Activated T-cell treated with anti-CD3 and anti-CD28 coated beads, Interleukin-2, amount 50 U/mL, for 72 hours (primary cell): ENCODE measurements at regions not wholly inside any gene's neighbourhood (a gene's known extent, or its start where the extent isn't known, plus 50 kb on each side); places are given as distances from the start of the nearest gene placed in this dataset.

Experiments used
- ATAC-seq, 2 donors: fragments of 150-1000 bp; cut with Tn5 transposase; replicated peaks in 1 of 2; 2 replicates each; pipeline ENCODE4 v1.10.0; 2021; ENCODE audit warnings: moderate library complexity in 2 of 2, mild to moderate bottlenecking in 1 of 2
- DNase-seq, 2 donors: peaks; one replicate each; pipeline ENCODE4 v3.0.0; 2021 to 2022; ENCODE audit warnings: mixed read lengths in 1 of 2
- H3K27ac Mint-ChIP-seq: one replicate; pipeline ENCODE4 v1.8.0; 2022; ENCODE audit warnings: mild to moderate bottlenecking, moderate library complexity, mixed read lengths
- H3K27me3 Mint-ChIP-seq: one replicate; pipeline ENCODE4 v1.8.0; 2022; ENCODE audit warnings: low read depth, mixed read lengths
- H3K36me3 Mint-ChIP-seq, 2 donors: one replicate each; pipeline ENCODE4 v1.8.0; 2022; ENCODE audit warnings: mixed read lengths in 2 of 2, mild to moderate bottlenecking in 1 of 2; ENCODE audit not compliant: insufficient read depth in 2 of 2
- H3K4me1 Mint-ChIP-seq: one replicate; pipeline ENCODE4 v1.8.0; 2022; ENCODE audit warnings: low read depth, mixed read lengths
- H3K4me3 Mint-ChIP-seq, 2 donors: one replicate each; pipeline ENCODE4 v1.8.0; 2022; ENCODE audit warnings: mild to moderate bottlenecking in 2 of 2, mixed read lengths in 2 of 2, moderate library complexity in 2 of 2
- H3K9me3 Mint-ChIP-seq, 2 donors: one replicate each; pipeline ENCODE4 v1.8.0; 2022; ENCODE audit warnings: mixed read lengths in 2 of 2

DNA sequence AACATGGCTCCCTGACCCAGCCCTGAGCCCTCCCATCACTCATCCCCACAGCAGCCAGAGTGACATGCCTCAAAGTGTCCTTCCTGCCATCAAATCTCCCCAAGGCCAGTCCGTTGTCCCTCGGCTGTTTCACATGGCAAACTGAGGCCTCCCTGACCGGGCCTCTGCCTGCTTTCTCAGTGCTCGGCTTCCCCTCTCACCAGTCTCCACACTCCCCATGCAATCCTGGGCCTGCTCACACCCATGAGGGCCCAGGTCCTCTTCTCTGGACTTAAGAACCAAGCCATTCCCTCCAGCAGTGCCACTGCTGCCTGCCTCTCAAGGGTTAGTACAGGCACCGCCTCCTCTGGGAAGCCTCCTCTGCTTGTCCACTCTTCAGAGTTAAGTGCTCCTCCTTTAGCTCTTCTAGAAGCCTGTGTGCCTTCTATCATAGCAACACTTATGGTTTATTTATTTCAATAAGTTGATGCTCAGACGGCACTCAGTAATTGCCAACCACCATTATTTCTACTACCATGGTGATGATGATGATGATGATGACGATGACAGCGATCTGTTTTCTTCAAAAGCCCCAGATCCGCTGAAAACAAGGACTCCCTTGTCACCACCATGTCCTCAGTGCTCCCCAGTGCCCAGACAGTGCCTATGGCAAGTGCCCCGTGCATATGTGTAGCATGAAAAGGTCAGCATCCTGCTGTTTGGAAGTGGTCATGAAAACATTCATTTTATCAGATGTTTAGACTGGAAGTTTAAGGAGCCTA lies 449.0 kb downstream of the CDH26 start:
- no peak overlapping the region for H3K4me3 Mint-ChIP-seq
- H3K9me3 Mint-ChIP-seq = peaks cover 7% of the 10 kb centered on the region in 2 donors
- H3K27me3 Mint-ChIP-seq = peaks cover 10% of the 10 kb centered on the region
- H3K36me3 Mint-ChIP-seq = peaks cover 2 to 4% of the 10 kb centered on the region in 2 donors
- H3K27ac Mint-ChIP-seq = no peak overlapping the region
- H3K4me1 Mint-ChIP-seq = no peaks in the 10 kb centered on the region
- no peak for DNase-seq
- ATAC-seq = no peak

- no peak for DNase-seq
- Mint-ChIP-seq H3K4me3 (no peak overlapping the region), H3K27ac (no peak overlapping the region), H3K4me1 (no peaks in the 10 kb centered on the region), H3K27me3 (peaks cover 10% of the 10 kb centered on the region), H3K9me3 (peaks cover 7 to 9% of the 10 kb centered on the region in 2 donors), H3K36me3 (peaks cover 2 to 4% of the 10 kb centered on the region in 2 donors)
- ATAC-seq = no peak
Measured at GRCh38 chr20:60407938-60408337, 449.7 kb downstream of the CDH26 start.

GRCh38 chr20:60408435-60408834 lies 450.2 kb downstream of the CDH26 start:
- ATAC-seq (no peak), DNase-seq (no peak)
- peaks cover 7 to 9% of the 10 kb centered on the region in 2 donors for H3K9me3 Mint-ChIP-seq
- peaks cover 2 to 4% of the 10 kb centered on the region in 2 donors for H3K36me3 Mint-ChIP-seq
- H3K27me3 Mint-ChIP-seq = peaks cover 10% of the 10 kb centered on the region
- no peak overlapping the region for H3K27ac Mint-ChIP-seq
- no peak overlapping the region for H3K4me3 Mint-ChIP-seq
- no peaks in the 10 kb centered on the region for H3K4me1 Mint-ChIP-seq

- ATAC-seq (no peak), DNase-seq (no peak)
- Mint-ChIP-seq H3K4me3 (no peak overlapping the region), H3K4me1 (no peaks in the 10 kb centered on the region), H3K36me3 (peaks cover 2 to 4% of the 10 kb centered on the region in 2 donors), H3K27me3 (peaks cover 10% of the 10 kb centered on the region), H3K9me3 (peaks cover 7 to 9% of the 10 kb centered on the region in 2 donors), H3K27ac (no peak overlapping the region)
Measured at GRCh38 chr20:60410618-60411264, 452.5 kb downstream of the CDH26 start.

GRCh38 chr20:60411813-60412212 lies 453.6 kb downstream of the CDH26 start:
- ATAC-seq (no peak), DNase-seq (no peak)
- Mint-ChIP-seq H3K4me1 (no peaks in the 10 kb centered on the region), H3K4me3 (no peak overlapping the region), H3K9me3 (peaks cover 7 to 8% of the 10 kb centered on the region in 2 donors), H3K27me3 (peaks cover 10% of the 10 kb centered on the region), H3K27ac (no peak overlapping the region), H3K36me3 (peaks cover 2 to 4% of the 10 kb centered on the region in 2 donors)

DNA sequence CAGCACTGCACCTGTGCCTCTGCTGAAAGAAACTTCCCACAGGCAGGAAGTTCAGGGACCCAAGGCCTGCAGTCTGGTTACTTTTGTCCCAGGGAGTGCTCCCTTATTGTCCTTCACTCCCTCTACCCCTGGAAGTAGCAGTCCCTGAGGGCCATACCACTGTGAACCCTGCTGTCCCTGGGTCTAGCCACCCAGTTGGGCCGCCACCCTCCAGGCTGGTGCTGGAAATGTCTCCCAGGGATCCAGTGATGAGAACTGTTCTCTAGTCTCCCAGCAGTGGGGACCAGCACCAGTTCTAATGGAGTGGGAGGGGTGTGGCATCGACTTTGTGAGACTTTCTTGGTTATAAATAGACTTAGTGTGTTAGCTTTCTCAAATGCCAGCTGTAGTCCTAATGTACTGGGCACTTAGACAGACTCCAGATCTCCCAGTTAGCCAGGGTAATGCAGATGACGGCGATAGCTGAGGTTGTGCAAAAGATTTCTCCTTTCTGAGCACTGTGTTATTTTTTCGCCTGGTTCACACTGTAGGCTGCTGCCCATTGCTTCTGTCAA lies 462.5 kb downstream of the CDH26 start:
- no peak for ATAC-seq
- H3K4me1 Mint-ChIP-seq = peaks cover 10% of the 10 kb centered on the region
- no peaks in the 10 kb centered on the region for H3K27me3 Mint-ChIP-seq

GRCh38 chr20:60422848-60423247 lies 464.6 kb downstream of the CDH26 start:
- H3K36me3 Mint-ChIP-seq = peaks cover 0 to 2% of the 10 kb centered on the region in 2 donors
- peaks cover 2% of the 10 kb centered on the region for H3K4me1 Mint-ChIP-seq
- no peak for DNase-seq
- no peaks in the 10 kb centered on the region for H3K27me3 Mint-ChIP-seq
- no peak overlapping the region for H3K27ac Mint-ChIP-seq
- peaks cover 0 to 1% of the 10 kb centered on the region in 2 donors for H3K9me3 Mint-ChIP-seq
- H3K4me3 Mint-ChIP-seq = no peak overlapping the region
- ATAC-seq = no peak

More for the DNA sequence above, 462.5 kb downstream of the CDH26 start:
- DNase-seq = no peak
- Mint-ChIP-seq H3K36me3 (peaks cover 0 to 2% of the 10 kb centered on the region in 2 donors), H3K9me3 (peaks cover 0 to 3% of the 10 kb centered on the region in 2 donors), H3K4me3 (no peak overlapping the region), H3K27ac (no peak overlapping the region)

- DNase-seq = no peak
- Mint-ChIP-seq H3K27ac (no peak overlapping the region), H3K27me3 (no peaks in the 10 kb centered on the region), H3K4me1 (no peaks in the 10 kb centered on the region), H3K36me3 (no peaks in the 10 kb centered on the region), H3K9me3 (no peaks in the 10 kb centered on the region), H3K4me3 (no peak overlapping the region)
- ATAC-seq = no peak
Measured at GRCh38 chr20:60424267-60424902, 466.2 kb downstream of the CDH26 start.

GRCh38 chr20:60427516-60427915 lies 469.3 kb downstream of the CDH26 start:
- ATAC-seq (no peak), DNase-seq (no peak)
- no peaks in the 10 kb centered on the region for H3K36me3 Mint-ChIP-seq
- H3K4me3 Mint-ChIP-seq = no peak overlapping the region
- no peak overlapping the region for H3K27ac Mint-ChIP-seq
- H3K9me3 Mint-ChIP-seq = no peaks in the 10 kb centered on the region
- no peaks in the 10 kb centered on the region for H3K4me1 Mint-ChIP-seq
- no peaks in the 10 kb centered on the region for H3K27me3 Mint-ChIP-seq

- Mint-ChIP-seq H3K27me3 (no peaks in the 10 kb centered on the region), H3K27ac (no peak overlapping the region), H3K36me3 (no peaks in the 10 kb centered on the region), H3K9me3 (no peaks in the 10 kb centered on the region), H3K4me1 (no peaks in the 10 kb centered on the region), H3K4me3 (no peak overlapping the region)
- DNase-seq (no peak), ATAC-seq (no peak)
Measured at GRCh38 chr20:60428651-60429050, 470.4 kb downstream of the CDH26 start.

DNA sequence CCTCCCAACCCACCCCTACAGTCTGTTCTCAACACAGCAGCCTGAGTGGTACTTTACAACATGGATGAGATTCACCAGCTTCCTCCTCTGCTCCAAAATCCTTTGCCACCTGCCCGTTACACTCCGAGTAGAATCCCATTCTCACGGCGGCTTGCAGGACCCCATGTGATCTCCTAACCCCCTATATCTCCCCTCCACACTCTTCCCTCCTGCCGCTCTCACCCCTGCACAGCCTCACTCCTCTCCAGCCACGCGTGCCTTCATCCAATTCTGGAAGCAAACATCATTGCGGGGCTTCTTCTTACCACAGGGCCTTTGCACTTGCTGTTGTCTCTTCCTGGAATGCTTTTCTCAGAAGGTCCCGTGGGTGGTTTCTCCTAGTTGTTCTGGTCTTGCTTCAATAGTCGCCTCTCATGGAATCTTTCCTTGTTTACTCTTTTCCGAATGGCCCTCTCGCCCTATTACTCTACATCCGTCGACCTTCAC lies 472.3 kb downstream of the CDH26 start:
- H3K4me1 Mint-ChIP-seq = no peaks in the 10 kb centered on the region
- no peaks in the 10 kb centered on the region for H3K9me3 Mint-ChIP-seq
- H3K27me3 Mint-ChIP-seq = no peaks in the 10 kb centered on the region
- no peak overlapping the region for H3K27ac Mint-ChIP-seq
- no peak overlapping the region for H3K4me3 Mint-ChIP-seq
- ATAC-seq (no peak), DNase-seq (no peak)
- no peaks in the 10 kb centered on the region for H3K36me3 Mint-ChIP-seq

DNA sequence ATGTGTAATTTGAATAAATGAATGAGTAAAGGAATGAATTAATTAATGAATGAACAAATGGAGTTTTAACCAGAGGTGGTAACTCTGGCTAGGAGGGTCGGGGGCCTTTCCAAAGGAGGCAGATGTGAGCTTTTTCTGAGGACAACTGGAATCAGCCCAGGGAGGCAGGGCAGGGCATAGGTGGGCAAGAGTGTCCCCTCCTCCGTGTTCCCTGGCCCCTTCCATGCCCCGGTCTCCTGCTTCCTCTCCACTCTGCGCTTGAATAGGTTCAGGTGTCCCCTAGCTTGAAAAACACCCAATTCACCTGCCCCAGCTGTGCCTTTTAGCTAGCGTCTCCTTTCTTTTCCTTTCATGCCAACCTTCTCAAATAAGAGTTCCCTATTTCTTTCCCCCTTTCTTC lies 473.1 kb downstream of the CDH26 start:
- DNase-seq (no peak), ATAC-seq (no peak)
- Mint-ChIP-seq H3K4me1 (no peaks in the 10 kb centered on the region), H3K36me3 (no peaks in the 10 kb centered on the region), H3K27ac (no peak overlapping the region), H3K4me3 (no peak overlapping the region), H3K9me3 (no peaks in the 10 kb centered on the region), H3K27me3 (no peaks in the 10 kb centered on the region)

DNA sequence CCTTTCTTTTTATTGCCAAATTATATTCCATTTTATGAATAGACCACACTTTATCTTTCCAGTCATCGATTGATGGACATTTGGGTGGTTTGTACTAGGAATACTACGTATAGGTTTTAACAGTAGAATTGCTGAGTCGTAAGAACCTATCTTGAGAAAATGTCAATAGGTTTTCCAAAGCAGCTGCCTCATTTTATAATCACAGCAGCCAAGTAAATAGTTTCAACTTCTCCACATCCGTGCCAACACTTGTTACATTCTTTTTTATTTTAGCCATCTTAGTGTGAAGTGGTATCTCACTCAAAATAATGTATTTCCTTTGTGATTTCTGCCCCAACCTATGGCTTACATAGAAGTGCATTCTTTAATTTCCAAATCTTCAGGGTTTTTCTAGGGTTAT lies 479.2 kb downstream of the CDH26 start:
- H3K36me3 Mint-ChIP-seq = no peaks in the 10 kb centered on the region

More for the DNA sequence above, 479.2 kb downstream of the CDH26 start:
- H3K27me3 Mint-ChIP-seq = no peaks in the 10 kb centered on the region
- H3K9me3 Mint-ChIP-seq = no peaks in the 10 kb centered on the region
- no peak for DNase-seq
- no peak overlapping the region for H3K4me3 Mint-ChIP-seq
- no peak for ATAC-seq
- H3K27ac Mint-ChIP-seq = no peak overlapping the region
- H3K4me1 Mint-ChIP-seq = no peaks in the 10 kb centered on the region
